ENCODE measurements at regions not wholly inside any gene's neighbourhood (a gene's known extent, or its start where the extent isn't known, plus 50 kb on each side); places are given as distances from the start of the nearest gene placed in this dataset.

GRCh38 chr5:125987677-125988255, 435.4 kb upstream of the GRAMD2B start:
- Histone ChIP-seq H3K9me3 (replicated peaks; ENCODE audit: control insufficient read depth, insufficient read depth, low read length) (no peaks in the 10 kb centered on the region), H4K20me1 (ENCODE audit: control insufficient read depth, insufficient read depth) (no peaks in the 10 kb centered on the region), H3K27me3 (replicated peaks in 1 of 2; ENCODE audit: control insufficient read depth in 2 of 2, insufficient read depth in 2 of 2, low read length in 1 of 2) (no peaks in the 10 kb centered on the region), H3K4me1 (ENCODE audit: control insufficient read depth, insufficient read depth, low read length) (no peaks in the 10 kb centered on the region), H3K79me2 (ENCODE audit: control insufficient read depth, insufficient read depth, low read length) (no peaks in the 10 kb centered on the region), H3K36me3 (ENCODE audit: control insufficient read depth in 2 of 2, insufficient read depth in 2 of 2, low read length in 1 of 2) (no peaks in the 10 kb centered on the region), H3K4me2 (ENCODE audit: control insufficient read depth, insufficient read depth) (no peak overlapping the region), H3K9ac (ENCODE audit: control insufficient read depth, insufficient read depth, low read length) (no peak overlapping the region), H3K27ac (ENCODE audit: control insufficient read depth, insufficient read depth) (no peak overlapping the region), H2AFZ (ENCODE audit: control insufficient read depth, low read depth, low read length) (no peak overlapping the region), H3K4me3 (no peak overlapping the region)
- FAIRE-seq, result no peak
- in situ Hi-C loops (cut with MboI), result no loop called here
- BruUV-seq (replicated peaks), result no TSS peak
- ChIA-PET RAD21 (ENCODE audit: unreplicated experiment) (no interaction called here), CTCF (no interaction called here), POLR2A (no interaction called here), SMC1A (ENCODE audit: uncharacterized antibody, unreplicated experiment) (no interaction called here)
- 35% methylated on average over 2 of the region's 2 CpGs for WGBS (ENCODE audit: insufficient coverage, insufficient replicate concordance, low lambda C conversion rate, missing lambda C conversion rate)
- intact Hi-C loops (cut with micrococcal nuclease; ENCODE audit: unreplicated experiment), result no loop called here
- no peak for ATAC-seq
- TF ChIP-seq SMAD1 (IDR thresholded peaks at IDR 0.05; ENCODE audit: low read depth, partially characterized antibody), result no peak
- no peak for TF ChIP-seq EP300 (IDR thresholded peaks at IDR 0.05; ENCODE audit: borderline replicate concordance in 1 of 2, control insufficient read depth in 1 of 2, low read depth in 2 of 2, low read length in 2 of 2)
- TF ChIP-seq POU2F2 (IDR thresholded peaks at IDR 0.05; ENCODE audit: borderline replicate concordance, low read depth, low read length), result no peak
- TF ChIP-seq RCOR1 (conservative IDR thresholded peaks at IDR 0.05; ENCODE audit: low read depth, low read length), result no peak
- no peak for TF ChIP-seq MEF2A (IDR thresholded peaks at IDR 0.05; ENCODE audit: insufficient read depth, low read depth, low read length)
- no peak for TF ChIP-seq ZNF592 (IDR thresholded peaks at IDR 0.05)
- TF ChIP-seq ZBTB11 (CRISPR knock-in tag; IDR thresholded peaks at IDR 0.05), result no peak
- TF ChIP-seq JUNB (IDR thresholded peaks at IDR 0.05), result no peak
- TF ChIP-seq IRF4 (IDR thresholded peaks at IDR 0.05; ENCODE audit: low read depth, low read length), result no peak
- no peak for TF ChIP-seq E2F8 (IDR thresholded peaks at IDR 0.05; ENCODE audit: low read depth, partially characterized antibody)
- no peak for DNase-seq (ENCODE audit: low read depth, low spot score)

Data from GM12878 (cell line).